CD4-positive, alpha-beta memory T cell (primary cell): ENCODE measurements at regions not wholly inside any gene's neighbourhood (a gene's known extent, or its start where the extent isn't known, plus 50 kb on each side); places are given as distances from the start of the nearest gene placed in this dataset.
"Not testable (repeated sequence)": the region's sequence is repeated elsewhere in the genome, so short reads cannot be mapped to it uniquely, and the experiment has no call there.

Experiments
- CTCF ChIA-PET: fragments of 350-600 bp; sonication (Branson Sonifier 250); formaldehyde crosslinking; loops from one replicate; lab custom pipeline; 2021; ENCODE audit warnings: inconsistent platforms; ENCODE audit not compliant: partially characterized antibody; lab: Charles Lee
- POLR2A ChIA-PET: fragments of 350-600 bp; sonication (Branson Sonifier 250); formaldehyde crosslinking; loops from one replicate; lab custom pipeline; 2021; ENCODE audit not compliant: partially characterized antibody; lab: Charles Lee
- DNase-seq, 5 donors: peaks; one replicate each; pipeline versions ENCODE4 v3.0.0 to v3.0.0-alpha.2; 2020 to 2022; ENCODE audit warnings: mixed read lengths in 1 of 5
- H3K27ac ChIP-seq: one replicate; pipeline ENCODE4 v1.7.0; 2013; ENCODE audit warnings: low read depth, low read length
- H3K27me3 ChIP-seq: 2 replicates; pipeline ENCODE4 v1.7.0; 2013; ENCODE audit warnings: mild to moderate bottlenecking, low read length, moderate library complexity; ENCODE audit not compliant: insufficient read depth
- H3K36me3 ChIP-seq: 2 replicates; pipeline ENCODE4 v1.7.0; 2013; ENCODE audit warnings: mild to moderate bottlenecking, low read length, moderate library complexity; ENCODE audit not compliant: insufficient read depth
- H3K4me1 ChIP-seq: 2 replicates; pipeline ENCODE4 v1.7.0; 2013; ENCODE audit warnings: mild to moderate bottlenecking, low read length, moderate library complexity; ENCODE audit not compliant: insufficient read depth
- H3K4me3 ChIP-seq, 2 donors: one replicate each; pipeline ENCODE4 v1.7.0; 2013; ENCODE audit warnings: low read length in 2 of 2, mild to moderate bottlenecking in 1 of 2
- H3K9me3 ChIP-seq, 2 donors: one replicate each; pipeline ENCODE4 v1.7.0; 2013; ENCODE audit warnings: low read length in 2 of 2, control low read depth in 1 of 2; ENCODE audit not compliant: control insufficient read depth in 1 of 2
- H3K27ac Mint-ChIP-seq, 7 donors: one replicate each; pipeline ENCODE4 v1.8.0; 2020 to 2021; ENCODE audit warnings: mixed read lengths in 7 of 7, mild to moderate bottlenecking in 6 of 7, inconsistent platforms in 3 of 7, moderate library complexity in 3 of 7
- H3K27me3 Mint-ChIP-seq, 2 donors: one replicate each; pipeline ENCODE4 v1.8.0; 2020 to 2021; ENCODE audit warnings: mixed read lengths in 2 of 2
- H3K36me3 Mint-ChIP-seq, 2 donors: one replicate each; pipeline ENCODE4 v1.8.0; 2020 to 2021; ENCODE audit warnings: mixed read lengths in 2 of 2, inconsistent platforms in 1 of 2, mild to moderate bottlenecking in 1 of 2
- H3K4me1 Mint-ChIP-seq, 4 donors: one replicate each; pipeline ENCODE4 v1.8.0; 2020 to 2021; ENCODE audit warnings: mixed read lengths in 4 of 4, mild to moderate bottlenecking in 1 of 4
- H3K4me3 Mint-ChIP-seq, 8 donors: one replicate each; pipeline ENCODE4 v1.8.0; 2020 to 2021; ENCODE audit warnings: mixed read lengths in 8 of 8, mild to moderate bottlenecking in 7 of 8, moderate library complexity in 6 of 8, inconsistent platforms in 3 of 8
- H3K9me3 Mint-ChIP-seq, 8 donors: one replicate each; pipeline ENCODE4 v1.8.0; 2020 to 2021; ENCODE audit warnings: mixed read lengths in 8 of 8, mild to moderate bottlenecking in 5 of 8, inconsistent platforms in 3 of 8, moderate library complexity in 1 of 8
- intact Hi-C: fragments of 100-400 bp; cut with micrococcal nuclease; formaldehyde crosslinking; loops from one replicate; pipeline ENCODE4 v1.15.1; 2023

DNA sequence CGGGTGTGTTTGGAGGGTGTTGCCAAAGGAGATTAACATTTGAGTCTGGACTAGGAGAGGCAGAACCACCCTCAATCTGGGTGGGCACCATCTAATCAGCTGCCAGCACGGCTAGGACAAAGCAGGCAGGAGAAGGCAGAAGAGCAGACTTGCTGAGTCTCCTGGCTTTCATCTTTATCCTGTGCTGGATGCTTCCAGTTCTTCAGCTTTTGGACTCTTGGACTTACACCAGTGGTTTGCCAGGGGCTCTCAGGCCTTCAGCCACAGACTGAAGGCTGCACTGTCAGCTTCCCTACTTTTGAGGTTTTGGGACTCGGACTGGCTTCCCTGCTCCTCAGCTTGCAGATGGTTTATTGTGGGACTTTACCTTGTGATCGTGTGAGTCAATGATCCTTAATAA, 70.4 kb upstream of the AGAP9 start:
- intact Hi-C loops, CTCF ChIA-PET, H3K9me3 Mint-ChIP-seq: not testable (repeated sequence)

DNA sequence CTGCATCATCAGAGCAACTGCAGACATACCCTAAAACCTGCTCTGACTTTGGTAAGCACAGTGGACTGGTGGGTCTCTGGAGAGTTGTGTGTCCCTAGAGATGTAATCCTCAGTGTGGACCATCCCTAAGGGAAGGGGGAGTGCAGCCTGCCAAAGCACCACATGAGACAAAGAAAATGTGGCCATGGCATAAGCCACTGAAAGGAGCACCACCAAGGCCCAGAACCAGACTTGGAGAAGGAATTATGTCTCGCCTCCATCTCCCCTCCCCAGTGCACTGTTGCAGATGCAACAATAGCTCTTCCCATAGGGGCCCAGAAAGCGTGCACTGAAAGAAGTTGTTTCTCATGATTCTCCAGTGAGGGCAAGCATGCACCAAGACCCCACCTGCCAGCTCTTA, 69.7 kb upstream of the AGAP9 start:
- H3K36me3 Mint-ChIP-seq, H3K9me3 Mint-ChIP-seq: not testable (repeated sequence)

More for the DNA sequence above, 70.4 kb upstream of the AGAP9 start:
- H3K4me1 Mint-ChIP-seq, H3K4me3 Mint-ChIP-seq, H3K36me3 Mint-ChIP-seq, POLR2A ChIA-PET, H3K4me1 ChIP-seq, H3K27me3 ChIP-seq, H3K36me3 ChIP-seq, H3K27me3 Mint-ChIP-seq, H3K4me3 ChIP-seq, H3K27ac ChIP-seq, DNase-seq, H3K27ac Mint-ChIP-seq, H3K9me3 ChIP-seq: not testable (repeated sequence)

DNA sequence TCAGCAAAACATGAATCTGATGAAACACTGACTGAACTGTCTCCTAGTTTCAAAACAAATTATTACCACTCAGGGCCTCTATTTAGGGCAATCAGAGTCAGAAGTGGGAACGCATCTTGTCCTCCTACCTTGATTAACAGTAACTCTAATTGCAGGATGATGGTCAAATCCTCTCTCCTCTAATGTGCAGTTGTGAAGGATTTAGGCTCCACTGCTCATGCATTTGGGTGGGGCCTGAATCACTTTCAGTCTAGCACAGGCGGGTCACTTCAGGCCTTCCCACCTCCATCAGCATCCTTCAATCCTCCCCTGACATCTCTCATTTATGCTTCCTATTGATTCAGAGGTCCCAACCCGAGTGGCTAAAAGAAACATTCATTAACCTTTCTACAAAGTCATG, 67.5 kb upstream of the AGAP9 start:
- H3K27me3 Mint-ChIP-seq, CTCF ChIA-PET, H3K9me3 ChIP-seq, H3K4me1 Mint-ChIP-seq, H3K36me3 ChIP-seq, intact Hi-C loops, H3K4me3 ChIP-seq, H3K27ac ChIP-seq, H3K9me3 Mint-ChIP-seq, H3K4me1 ChIP-seq, H3K27me3 ChIP-seq, H3K27ac Mint-ChIP-seq, H3K4me3 Mint-ChIP-seq, POLR2A ChIA-PET, DNase-seq, H3K36me3 Mint-ChIP-seq: not testable (repeated sequence)

More for the DNA sequence above, 69.7 kb upstream of the AGAP9 start:
- H3K9me3 ChIP-seq, H3K4me1 ChIP-seq, CTCF ChIA-PET, POLR2A ChIA-PET, H3K4me3 Mint-ChIP-seq, H3K4me3 ChIP-seq, H3K36me3 ChIP-seq, H3K4me1 Mint-ChIP-seq, H3K27ac Mint-ChIP-seq, DNase-seq, H3K27me3 ChIP-seq, H3K27ac ChIP-seq, intact Hi-C loops, H3K27me3 Mint-ChIP-seq: not testable (repeated sequence)

DNA sequence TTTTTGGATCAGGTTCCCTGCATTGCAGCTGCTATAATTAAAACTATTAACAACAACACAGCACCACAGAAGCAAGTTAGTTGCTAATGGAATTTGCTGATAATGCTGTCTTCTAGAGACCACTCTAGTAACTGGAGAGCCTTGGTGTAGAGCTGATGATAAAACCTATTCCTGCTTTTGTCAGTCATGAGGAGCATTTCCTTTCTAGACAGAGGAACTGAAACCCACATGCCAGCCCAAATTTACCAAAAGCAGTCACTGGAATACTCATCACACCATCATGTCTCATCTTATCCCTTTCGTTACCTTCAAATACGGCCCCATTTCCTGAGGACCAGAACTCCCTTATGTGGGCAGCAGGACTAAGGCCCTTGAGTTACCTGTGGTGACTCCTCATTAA, 67.1 kb upstream of the AGAP9 start:
- H3K27ac ChIP-seq, POLR2A ChIA-PET, H3K27me3 ChIP-seq, H3K9me3 ChIP-seq, H3K36me3 Mint-ChIP-seq, H3K9me3 Mint-ChIP-seq, DNase-seq, H3K4me1 Mint-ChIP-seq, H3K27ac Mint-ChIP-seq, H3K36me3 ChIP-seq, CTCF ChIA-PET, H3K4me3 ChIP-seq, intact Hi-C loops, H3K4me1 ChIP-seq, H3K4me3 Mint-ChIP-seq, H3K27me3 Mint-ChIP-seq: not testable (repeated sequence)

DNA sequence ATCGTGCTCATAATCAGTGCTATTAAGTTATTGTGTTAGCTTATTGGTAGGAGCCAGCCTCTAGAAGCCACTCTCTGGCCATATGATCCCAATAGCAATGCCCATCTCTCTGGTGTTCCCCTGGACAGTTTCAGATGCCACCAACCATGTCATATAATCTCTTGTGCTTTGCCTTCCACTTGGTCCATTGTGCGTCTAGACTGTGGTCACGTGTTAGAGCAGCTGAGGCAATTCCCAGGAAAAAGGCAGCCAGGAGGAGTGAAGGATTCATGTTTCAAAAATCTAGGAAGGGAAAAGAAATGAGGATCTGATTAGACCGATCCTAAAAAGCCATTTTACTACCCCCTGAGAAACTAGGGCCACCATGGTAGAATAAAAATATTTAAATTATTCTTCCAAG, 58.6 kb upstream of the AGAP9 start:
- H3K4me1 Mint-ChIP-seq, H3K4me3 ChIP-seq, H3K9me3 ChIP-seq, H3K36me3 Mint-ChIP-seq, CTCF ChIA-PET, H3K4me1 ChIP-seq, H3K27me3 ChIP-seq, H3K9me3 Mint-ChIP-seq, H3K27me3 Mint-ChIP-seq, H3K27ac Mint-ChIP-seq, H3K36me3 ChIP-seq, H3K4me3 Mint-ChIP-seq, DNase-seq, H3K27ac ChIP-seq, POLR2A ChIA-PET, intact Hi-C loops: not testable (repeated sequence)

DNA sequence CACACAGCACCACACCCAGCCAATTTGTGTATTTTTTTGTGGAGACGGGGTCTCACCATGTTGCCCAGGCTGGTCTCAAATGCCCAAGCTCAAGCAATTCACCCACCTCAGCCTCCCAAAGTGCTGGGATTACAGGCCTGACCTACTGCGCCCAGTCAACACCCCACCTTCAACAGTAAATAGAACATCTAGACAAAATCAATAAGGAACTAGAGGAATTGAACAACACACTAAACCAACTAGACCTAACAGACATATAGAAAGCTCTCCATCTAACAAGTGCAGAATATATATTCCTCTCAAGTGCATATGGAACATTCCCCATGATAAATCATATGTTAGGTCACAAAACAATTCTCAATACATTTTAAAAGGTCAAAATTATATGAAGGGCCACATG, 56.6 kb upstream of the AGAP9 start:
- intact Hi-C loops, H3K27me3 Mint-ChIP-seq, H3K4me1 Mint-ChIP-seq, H3K36me3 ChIP-seq, H3K9me3 Mint-ChIP-seq, H3K4me1 ChIP-seq, H3K27ac Mint-ChIP-seq, POLR2A ChIA-PET, CTCF ChIA-PET, H3K4me3 ChIP-seq, H3K27ac ChIP-seq, H3K9me3 ChIP-seq, H3K27me3 ChIP-seq, H3K4me3 Mint-ChIP-seq, H3K36me3 Mint-ChIP-seq, DNase-seq: not testable (repeated sequence)

DNA sequence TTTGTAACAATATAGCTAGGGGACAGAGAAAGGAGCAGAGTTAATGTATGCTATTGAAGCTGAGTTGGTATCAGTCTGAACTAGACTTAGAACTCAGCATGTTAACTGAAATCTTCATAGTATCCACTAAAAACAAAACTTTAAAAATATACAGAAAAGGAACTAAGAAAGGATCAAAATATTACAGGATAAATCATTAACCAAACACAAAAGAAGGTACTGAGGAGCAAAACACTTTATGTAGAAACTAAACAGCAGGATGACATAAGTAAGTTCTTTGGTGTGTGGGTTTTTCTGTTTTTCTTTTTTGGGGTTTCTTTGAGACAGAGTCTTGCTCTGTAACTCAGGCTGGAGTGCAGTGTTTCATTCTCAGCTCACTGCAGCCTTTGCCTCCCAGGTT, 55.1 kb upstream of the AGAP9 start:
- H3K36me3 Mint-ChIP-seq, H3K4me1 ChIP-seq, DNase-seq, H3K27ac Mint-ChIP-seq, H3K4me3 Mint-ChIP-seq, H3K27me3 Mint-ChIP-seq, H3K4me1 Mint-ChIP-seq, POLR2A ChIA-PET, H3K4me3 ChIP-seq, CTCF ChIA-PET, H3K9me3 Mint-ChIP-seq, H3K9me3 ChIP-seq, H3K27me3 ChIP-seq, H3K36me3 ChIP-seq, intact Hi-C loops, H3K27ac ChIP-seq: not testable (repeated sequence)
